K562 (cell line): ENCODE measurements at regions not wholly inside any gene's neighbourhood (a gene's known extent, or its start where the extent isn't known, plus 50 kb on each side); places are given as distances from the start of the nearest gene placed in this dataset.

ENCODE experiments used
- ATAC-seq: fragments of 200-7000 bp; cut with Tn5 transposase; 3 replicates; pipeline ENCODE4 v1.9.1; 2020; ENCODE audit warnings: moderate library complexity
- BruUV-seq: library from RNA; stranded (reverse); fragments of 400-500 nt; replicated peaks from 2 replicates; lab custom pipeline; 2021; lab: Mats Ljungman, UMichigan
- CTCF ChIA-PET: fragments of 300-600 bp; formaldehyde crosslinking; extraction: SDS; loops from one replicate; lab custom pipeline; 2021; ENCODE audit warnings: low intra/inter-chr PET ratio; lab: Yijun Ruan, JAX
- POLR2A ChIA-PET: fragments of 300-600, 350-650 bp; sonication (Branson Sonifier 250); formaldehyde crosslinking; extraction: SDS; loops from one replicate; lab custom pipeline; 2021; ENCODE audit warnings: antibody characterized with exemption, inconsistent platforms; lab: Yijun Ruan, JAX
- DNase-seq, 4 experiments: peaks; one replicate each; pipeline versions ENCODE4 v3.0.0 to v3.0.0-alpha.2; 2011 to 2018; ENCODE audit warnings: low spot score in 3 of 4, mixed read lengths in 3 of 4; ENCODE audit errors: extremely low read depth in 1 of 4
- FAIRE-seq: peaks from 2 replicates; lab custom pipeline; 2011; peaks lifted over from hg19 to GRCh38; lab: Jason Lieb, UNC
- H2AFZ ChIP-seq: 2 replicates; pipeline ENCODE4 v1.6.0; 2011; ENCODE audit warnings: low read depth, low read length, control low read depth, inconsistent platforms
- H3K27ac ChIP-seq: fragments of 200-600 bp; 3 replicates; pipeline ENCODE4 v1.8.0; 2011; ENCODE audit warnings: low read depth, mild to moderate bottlenecking, control low read depth, inconsistent platforms, low read length, moderate library complexity, mixed read lengths; ENCODE audit errors: extremely low read depth
- H3K27me3 ChIP-seq, 2 experiments: fragments of 300-600 bp in 1 of 2; 2 replicates in 1 of 2; 3 replicates in 1 of 2; pipeline versions ENCODE4 v1.6.0 to v1.8.0; 2011; ENCODE audit warnings: inconsistent platforms in 2 of 2, low read length in 2 of 2, mild to moderate bottlenecking in 1 of 2, mixed read lengths in 1 of 2, moderate library complexity in 1 of 2; ENCODE audit not compliant: control insufficient read depth in 2 of 2, insufficient read depth in 2 of 2
- H3K36me3 ChIP-seq: fragments of 300-600 bp; 3 replicates; pipeline ENCODE4 v1.8.0; 2011; ENCODE audit warnings: mild to moderate bottlenecking, low read length, inconsistent platforms; ENCODE audit not compliant: control insufficient read depth, insufficient read depth
- H3K4me1 ChIP-seq, 2 experiments: fragments of 200-600 bp in 1 of 2; replicated peaks in 1 of 2; 2 replicates in 1 of 2; 3 replicates in 1 of 2; pipeline versions ENCODE4 v1.5.1 to v1.8.0; 2011; ENCODE audit warnings: inconsistent platforms in 2 of 2, low read length in 2 of 2, mild to moderate bottlenecking in 1 of 2, mixed read lengths in 1 of 2, moderate library complexity in 1 of 2; ENCODE audit not compliant: control insufficient read depth in 2 of 2, insufficient read depth in 2 of 2
- H3K4me2 ChIP-seq: 2 replicates; pipeline ENCODE4 v1.6.1; 2011; ENCODE audit warnings: low read length, control low read depth, inconsistent platforms, mixed read lengths; ENCODE audit not compliant: insufficient read depth
- H3K4me3 ChIP-seq: fragments of 200-600 bp; sonication (generic), shearing (Covaris generic); 2 replicates; pipeline ENCODE4 v1.5.1; 2016; ENCODE audit warnings: control low read depth, inconsistent platforms
- H3K79me2 ChIP-seq: fragments of 200-600 bp; 3 replicates; pipeline ENCODE4 v1.8.0; 2011; ENCODE audit warnings: low read length, inconsistent platforms; ENCODE audit not compliant: control insufficient read depth, insufficient read depth
- H3K9ac ChIP-seq, 2 experiments: 2 replicates each; pipeline versions ENCODE4 v1.6.0 to v1.6.1; 2011; ENCODE audit warnings: low read depth in 2 of 2, low read length in 2 of 2, control low read depth in 1 of 2, inconsistent platforms in 1 of 2, mild to moderate bottlenecking in 1 of 2, mixed read lengths in 1 of 2; ENCODE audit not compliant: insufficient read depth in 1 of 2
- H3K9me1 ChIP-seq: one replicate; pipeline ENCODE4 v1.6.0; 2011; ENCODE audit warnings: inconsistent platforms, mild to moderate bottlenecking, low read length, moderate library complexity; ENCODE audit not compliant: control insufficient read depth, insufficient read depth
- H3K9me3 ChIP-seq: replicated peaks from 2 replicates; pipeline ENCODE4 v1.5.1; 2011; ENCODE audit warnings: low read depth, low read length, inconsistent platforms; ENCODE audit not compliant: control insufficient read depth, insufficient read depth
- H4K20me1 ChIP-seq: replicated peaks from 2 replicates; pipeline ENCODE4 v1.6.1; 2011; ENCODE audit warnings: low read length, inconsistent platforms, mixed read lengths; ENCODE audit not compliant: control insufficient read depth, insufficient read depth
- ARID3B ChIP-seq: fragments of 250-450 bp; sonication (Bioruptor Pico); IDR thresholded peaks from 2 replicates; pipeline ENCODE4 v1.4.0; 2020; ENCODE audit warnings: borderline replicate concordance
- GATAD2A ChIP-seq: fragments of 450-650 bp; IDR thresholded peaks from 2 replicates; pipeline ENCODE4 v1.6.1; 2017
- GMEB1 ChIP-seq: fragments of 250-450 bp; sonication (Bioruptor Pico); IDR thresholded peaks from 2 replicates; pipeline ENCODE4 v1.4.0; 2020; ENCODE audit warnings: mild to moderate bottlenecking
- MEIS2 ChIP-seq: fragments of 450-650 bp; IDR thresholded peaks from 2 replicates; pipeline ENCODE4 v1.6.1; 2014; ENCODE audit warnings: mild to moderate bottlenecking; ENCODE audit not compliant: partially characterized antibody
- NR2C2 ChIP-seq, 2 experiments: fragments of 200-800 bp in 1 of 2; sonication (Bioruptor generic) in 1 of 2; sonication (generic) in 1 of 2; formaldehyde crosslinking in 1 of 2; IDR thresholded peaks; 2 replicates each; pipeline versions ENCODE4 v1.6.1 to v1.8.0; 2016 to 2022; ENCODE audit warnings: mild to moderate bottlenecking in 1 of 2, missing compliant biosample characterization in 1 of 2, missing genetic modification characterization in 1 of 2, missing genetic modification reagents in 1 of 2
- STAT6 ChIP-seq: sonication (generic); formaldehyde crosslinking; IDR thresholded peaks from 2 replicates; pipeline ENCODE4 v1.8.1; 2023; ENCODE audit warnings: mild to moderate bottlenecking, missing genetic modification reagents
- ZKSCAN3 ChIP-seq: fragments of 250-450 bp; sonication (Bioruptor Pico); IDR thresholded peaks from 2 replicates; pipeline ENCODE4 v1.4.0; 2020
- ZNF146 ChIP-seq: IDR thresholded peaks from one replicate; pipeline ENCODE4 v1.6.1; 2018; ENCODE audit warnings: missing compliant biosample characterization; ENCODE audit not compliant: unreplicated experiment
- WGBS: fragments of 100-300 bp; shearing (Covaris generic); methylation state at CpG from one replicate; pipeline ENCODE4 v1.1.6; 2016; ENCODE audit warnings: low coverage, mixed read lengths; ENCODE audit not compliant: insufficient coverage; ENCODE audit errors: missing lambda C conversion rate; 5-methylcytosine and 5-hydroxymethylcytosine counted together
- in situ Hi-C: fragments of 300-500 bp; cut with MboI; formaldehyde crosslinking; loops from 4 replicates; pipeline ENCODE4 v1.15.0; 2018; ENCODE audit warnings: inconsistent platforms, mixed read lengths
- intact Hi-C: fragments of 100-400 bp; cut with micrococcal nuclease; formaldehyde crosslinking; loops from 2 replicates; pipeline ENCODE4 v1.14.2; 2022

- Histone ChIP-seq H3K4me2 (no peak overlapping the region), H3K36me3 (no peaks in the 10 kb centered on the region), H4K20me1 (no peaks in the 10 kb centered on the region), H3K9me3 (no peaks in the 10 kb centered on the region), H3K27ac (no peak overlapping the region), H2AFZ (no peak overlapping the region), H3K4me3 (no peak overlapping the region), H3K79me2 (no peaks in the 10 kb centered on the region), H3K27me3 (no peaks in the 10 kb centered on the region), H3K9me1 (no peaks in the 10 kb centered on the region), H3K9ac (no peak overlapping the region), H3K4me1 (no peaks in the 10 kb centered on the region)
- ATAC-seq, result no peak
- TF ChIP-seq GATAD2A (no peak), NR2C2 (CRISPR knock-in tag; IDR thresholded peaks at IDR 0.05) (no peak), NR2C2 (tag; IDR thresholded peaks at IDR 0.05) (no peak), ARID3B (no peak), ZNF146 (no peak), GMEB1 (CRISPR knock-in tag) (no peak), MEIS2 (no peak), STAT6 (CRISPR knock-in tag) (no peak), ZKSCAN3 (no peak)
- intact Hi-C loops, result no loop called here
- WGBS, result 2% methylated on average over 6 of the region's 6 CpGs
- in situ Hi-C loops, result no loop called here
- ChIA-PET POLR2A (no interaction called here), CTCF (no interaction called here)
- DNase-seq, result no peak
- FAIRE-seq, result no peak
- BruUV-seq, result no TSS peak
Observed at GRCh38 chr2:41768310-41768709, 279.5 kb upstream of the PKDCC start.
